K562 (cell line): ENCODE measurements at regions not wholly inside any gene's neighbourhood (a gene's known extent, or its start where the extent isn't known, plus 50 kb on each side); places are given as distances from the start of the nearest gene placed in this dataset.

Experiments used
- ATAC-seq: fragments of 200-7000 bp; cut with Tn5 transposase; 3 replicates; pipeline ENCODE4 v1.9.1; 2020; ENCODE audit warnings: moderate library complexity
- BruUV-seq: library from RNA; stranded (reverse); fragments of 400-500 nt; replicated peaks from 2 replicates; lab custom pipeline; 2021; lab: Mats Ljungman, UMichigan
- CTCF ChIA-PET: fragments of 300-600 bp; formaldehyde crosslinking; extraction: SDS; loops from one replicate; lab custom pipeline; 2021; ENCODE audit warnings: low intra/inter-chr PET ratio; lab: Yijun Ruan, JAX
- POLR2A ChIA-PET: fragments of 300-600, 350-650 bp; sonication (Branson Sonifier 250); formaldehyde crosslinking; extraction: SDS; loops from one replicate; lab custom pipeline; 2021; ENCODE audit warnings: antibody characterized with exemption, inconsistent platforms; lab: Yijun Ruan, JAX
- DNase-seq, 4 experiments: peaks; one replicate each; pipeline versions ENCODE4 v3.0.0 to v3.0.0-alpha.2; 2011 to 2018; ENCODE audit warnings: low spot score in 3 of 4, mixed read lengths in 3 of 4; ENCODE audit errors: extremely low read depth in 1 of 4
- FAIRE-seq: peaks from 2 replicates; lab custom pipeline; 2011; peaks lifted over from hg19 to GRCh38; lab: Jason Lieb, UNC
- H2AFZ ChIP-seq: 2 replicates; pipeline ENCODE4 v1.6.0; 2011; ENCODE audit warnings: low read depth, low read length, control low read depth, inconsistent platforms
- H3K27ac ChIP-seq: fragments of 200-600 bp; 3 replicates; pipeline ENCODE4 v1.8.0; 2011; ENCODE audit warnings: low read depth, mild to moderate bottlenecking, control low read depth, inconsistent platforms, low read length, moderate library complexity, mixed read lengths; ENCODE audit errors: extremely low read depth
- H3K27me3 ChIP-seq, 2 experiments: fragments of 300-600 bp in 1 of 2; 2 replicates in 1 of 2; 3 replicates in 1 of 2; pipeline versions ENCODE4 v1.6.0 to v1.8.0; 2011; ENCODE audit warnings: inconsistent platforms in 2 of 2, low read length in 2 of 2, mild to moderate bottlenecking in 1 of 2, mixed read lengths in 1 of 2, moderate library complexity in 1 of 2; ENCODE audit not compliant: control insufficient read depth in 2 of 2, insufficient read depth in 2 of 2
- H3K36me3 ChIP-seq: fragments of 300-600 bp; 3 replicates; pipeline ENCODE4 v1.8.0; 2011; ENCODE audit warnings: mild to moderate bottlenecking, low read length, inconsistent platforms; ENCODE audit not compliant: control insufficient read depth, insufficient read depth
- H3K4me1 ChIP-seq, 2 experiments: fragments of 200-600 bp in 1 of 2; replicated peaks in 1 of 2; 2 replicates in 1 of 2; 3 replicates in 1 of 2; pipeline versions ENCODE4 v1.5.1 to v1.8.0; 2011; ENCODE audit warnings: inconsistent platforms in 2 of 2, low read length in 2 of 2, mild to moderate bottlenecking in 1 of 2, mixed read lengths in 1 of 2, moderate library complexity in 1 of 2; ENCODE audit not compliant: control insufficient read depth in 2 of 2, insufficient read depth in 2 of 2
- H3K4me2 ChIP-seq: 2 replicates; pipeline ENCODE4 v1.6.1; 2011; ENCODE audit warnings: low read length, control low read depth, inconsistent platforms, mixed read lengths; ENCODE audit not compliant: insufficient read depth
- H3K4me3 ChIP-seq: fragments of 200-600 bp; sonication (generic), shearing (Covaris generic); 2 replicates; pipeline ENCODE4 v1.5.1; 2016; ENCODE audit warnings: control low read depth, inconsistent platforms
- H3K79me2 ChIP-seq: fragments of 200-600 bp; 3 replicates; pipeline ENCODE4 v1.8.0; 2011; ENCODE audit warnings: low read length, inconsistent platforms; ENCODE audit not compliant: control insufficient read depth, insufficient read depth
- H3K9ac ChIP-seq, 2 experiments: 2 replicates each; pipeline versions ENCODE4 v1.6.0 to v1.6.1; 2011; ENCODE audit warnings: low read depth in 2 of 2, low read length in 2 of 2, control low read depth in 1 of 2, inconsistent platforms in 1 of 2, mild to moderate bottlenecking in 1 of 2, mixed read lengths in 1 of 2; ENCODE audit not compliant: insufficient read depth in 1 of 2
- H3K9me1 ChIP-seq: one replicate; pipeline ENCODE4 v1.6.0; 2011; ENCODE audit warnings: inconsistent platforms, mild to moderate bottlenecking, low read length, moderate library complexity; ENCODE audit not compliant: control insufficient read depth, insufficient read depth
- H3K9me3 ChIP-seq: replicated peaks from 2 replicates; pipeline ENCODE4 v1.5.1; 2011; ENCODE audit warnings: low read depth, low read length, inconsistent platforms; ENCODE audit not compliant: control insufficient read depth, insufficient read depth
- H4K20me1 ChIP-seq: replicated peaks from 2 replicates; pipeline ENCODE4 v1.6.1; 2011; ENCODE audit warnings: low read length, inconsistent platforms, mixed read lengths; ENCODE audit not compliant: control insufficient read depth, insufficient read depth
- BRF1 ChIP-seq: IDR thresholded peaks from 3 replicates; pipeline ENCODE4 v1.6.1; 2011; ENCODE audit warnings: borderline replicate concordance, mild to moderate bottlenecking; ENCODE audit not compliant: insufficient read length; ENCODE audit errors: extremely low read depth
- CBX3 ChIP-seq, 2 experiments: IDR thresholded peaks; 1 replicate in 1 of 2; 2 replicates in 1 of 2; pipeline ENCODE4 v1.6.1; 2012; ENCODE audit warnings: inconsistent platforms in 2 of 2, low read length in 2 of 2, borderline replicate concordance in 1 of 2, control low read depth in 1 of 2
- CBX5 ChIP-seq: IDR thresholded peaks from 2 replicates; pipeline ENCODE4 v1.6.1; 2014; ENCODE audit warnings: low read depth, borderline replicate concordance
- CEBPG ChIP-seq, 3 experiments: fragments of 200-800 bp in 1 of 3; sonication (Bioruptor generic) in 1 of 3; sonication (generic) in 1 of 3; formaldehyde crosslinking in 1 of 3; IDR thresholded peaks in 2 of 3; conservative IDR thresholded peaks in 1 of 3; 2 replicates each; pipeline versions ENCODE4 v1.6.1 to v1.8.0; 2016 to 2022; ENCODE audit warnings: missing compliant biosample characterization in 2 of 3, missing genetic modification characterization in 2 of 3, mild to moderate bottlenecking in 1 of 3, missing genetic modification reagents in 1 of 3
- DPF2 ChIP-seq: fragments of 450-650 bp; IDR thresholded peaks from 2 replicates; pipeline ENCODE4 v1.6.1; 2016
- ELF1 ChIP-seq: fragments of 200-800 bp; sonication (Bioruptor generic); IDR thresholded peaks from 2 replicates; pipeline ENCODE4 v1.6.1; 2016; ENCODE audit warnings: missing genetic modification characterization, missing compliant biosample characterization
- ETV1 ChIP-seq: fragments of 450-650 bp; conservative IDR thresholded peaks from 2 replicates; pipeline ENCODE4 v1.6.1; 2016; ENCODE audit warnings: missing genetic modification characterization, control low read depth, low read depth, missing compliant biosample characterization
- FOSL1 ChIP-seq: fragments of 200-800 bp; sonication (Bioruptor generic); conservative IDR thresholded peaks from 2 replicates; pipeline ENCODE4 v1.6.1; 2016; ENCODE audit warnings: missing genetic modification characterization, missing compliant biosample characterization
- GTF2A2 ChIP-seq: IDR thresholded peaks from 2 replicates; pipeline ENCODE4 v1.6.1; 2016; ENCODE audit warnings: mild to moderate bottlenecking, missing genetic modification characterization, missing compliant biosample characterization
- MAZ ChIP-seq, 2 experiments: fragments of 450-650 bp in 1 of 2; sonication (generic) in 1 of 2; formaldehyde crosslinking; IDR thresholded peaks in 1 of 2; conservative IDR thresholded peaks in 1 of 2; 2 replicates each; pipeline versions ENCODE4 v1.4.0 to v1.5.0; 2020; ENCODE audit warnings: mild to moderate bottlenecking in 1 of 2, missing genetic modification reagents in 1 of 2
- MEF2D ChIP-seq: conservative IDR thresholded peaks from 2 replicates; pipeline ENCODE4 v1.6.1; 2016; ENCODE audit warnings: low read depth, missing genetic modification characterization, missing compliant biosample characterization
- POLR3G ChIP-seq: IDR thresholded peaks from 2 replicates; pipeline ENCODE4 v1.6.1; 2011; ENCODE audit not compliant: insufficient read length, insufficient replicate concordance; ENCODE audit errors: extremely low read depth
- RBM34 ChIP-seq: fragments of 200-400 bp; formaldehyde crosslinking; IDR thresholded peaks from 2 replicates; pipeline ENCODE4 v1.6.1; 2018; ENCODE audit warnings: low read length, borderline replicate concordance; ENCODE audit not compliant: insufficient read depth
- SMAD1 ChIP-seq: fragments of 150-350 bp; IDR thresholded peaks from 2 replicates; pipeline ENCODE4 v1.6.1; 2014; ENCODE audit warnings: low read length, low read depth; ENCODE audit not compliant: partially characterized antibody
- SRF ChIP-seq, 2 experiments: fragments of 250-450, 450-650 bp in 1 of 2; sonication (Bioruptor Pico) in 1 of 2; sonication (generic) in 1 of 2; formaldehyde crosslinking; IDR thresholded peaks; 2 replicates each; pipeline versions ENCODE4 v1.5.0 to v1.5.1; 2020 to 2022; ENCODE audit warnings: mild to moderate bottlenecking in 1 of 2, missing genetic modification reagents in 1 of 2
- ZNF436 ChIP-seq: fragments of 250-450, 450-650 bp; sonication (Bioruptor Pico); formaldehyde crosslinking; IDR thresholded peaks from 2 replicates; pipeline ENCODE4 v1.7.0; 2020; ENCODE audit warnings: mild to moderate bottlenecking
- ZNF696 ChIP-seq: fragments of 250-450 bp; sonication (Bioruptor Pico); conservative IDR thresholded peaks from 2 replicates; pipeline ENCODE4 v1.4.0; 2020; ENCODE audit warnings: mild to moderate bottlenecking, moderate library complexity
- WGBS: fragments of 100-300 bp; shearing (Covaris generic); methylation state at CpG from one replicate; pipeline ENCODE4 v1.1.6; 2016; ENCODE audit warnings: low coverage, mixed read lengths; ENCODE audit not compliant: insufficient coverage; ENCODE audit errors: missing lambda C conversion rate; 5-methylcytosine and 5-hydroxymethylcytosine counted together
- in situ Hi-C: fragments of 300-500 bp; cut with MboI; formaldehyde crosslinking; loops from 4 replicates; pipeline ENCODE4 v1.15.0; 2018; ENCODE audit warnings: inconsistent platforms, mixed read lengths
- intact Hi-C: fragments of 100-400 bp; cut with micrococcal nuclease; formaldehyde crosslinking; loops from 2 replicates; pipeline ENCODE4 v1.14.2; 2022
- TF ChIP-seq, protein P1 (sequence below): fragments of 450-650 bp; IDR thresholded peaks from 2 replicates; pipeline ENCODE4 v1.6.1; 2017; ENCODE audit warnings: mild to moderate bottlenecking, moderate library complexity
- TF ChIP-seq, protein P2 (sequence below): fragments of 250-450 bp; sonication (Bioruptor Pico); IDR thresholded peaks from 2 replicates; pipeline ENCODE4 v1.8.0; 2022; ENCODE audit warnings: moderate library complexity, mild to moderate bottlenecking, inconsistent platforms

DNA sequence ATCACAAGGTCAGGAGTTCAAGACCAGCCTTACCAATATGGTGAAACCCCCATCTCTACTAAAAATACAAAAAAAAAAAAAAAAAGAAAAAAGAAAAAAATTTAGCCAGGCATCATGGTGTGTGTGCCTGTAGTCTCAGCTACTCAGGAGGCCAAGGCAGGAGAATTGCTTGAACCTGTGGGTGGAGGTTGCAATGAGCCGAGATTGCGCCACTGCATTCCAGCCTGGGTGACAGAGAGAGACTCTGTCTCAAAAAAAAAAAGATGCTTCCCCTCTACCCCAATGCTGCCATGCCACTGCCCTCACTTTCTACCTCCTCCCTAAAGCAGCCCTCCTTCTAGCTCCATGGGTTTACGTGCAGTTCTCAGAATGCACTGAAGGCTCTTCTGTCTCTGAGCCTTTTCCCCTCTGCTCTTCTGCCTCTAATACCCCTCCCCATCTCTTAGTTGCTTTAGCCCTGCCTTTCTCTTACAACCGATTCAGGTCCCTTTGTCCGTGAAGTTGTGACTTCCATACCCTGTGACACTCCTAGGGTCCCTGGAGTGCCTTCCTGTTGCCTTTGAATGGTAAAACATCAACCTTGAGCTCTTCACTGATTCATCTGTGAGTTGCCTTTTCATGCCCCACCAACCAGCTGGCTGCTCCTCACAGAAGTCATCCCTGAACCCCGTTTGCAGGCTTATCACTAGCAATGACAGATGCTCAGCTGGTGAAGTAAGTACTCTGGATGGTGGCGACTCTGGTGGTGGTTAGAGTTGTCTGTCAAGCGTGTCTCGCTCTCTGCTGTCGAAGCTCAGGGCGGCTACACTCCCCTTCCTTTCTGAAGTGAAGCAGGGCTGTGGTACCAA is 234.9 kb downstream of the RHOU start:
- H3K27ac ChIP-seq = no peak overlapping the region
- H3K9ac ChIP-seq = no peak overlapping the region; a peak in 1 of 4 replicates
- H3K79me2 ChIP-seq = no peaks in the 10 kb centered on the region
- H3K36me3 ChIP-seq = no peaks in the 10 kb centered on the region
- WGBS = 0% methylated on average over 11 of the region's 11 CpGs
- DNase-seq (no peak), FAIRE-seq (no peak), ATAC-seq (no peak)
- no peaks in the 10 kb centered on the region for H3K4me1 ChIP-seq
- peaks cover 33 to 54% of the 10 kb centered on the region in 2 experiments for H3K27me3 ChIP-seq
- no peak overlapping the region for H3K4me2 ChIP-seq
- no TSS peak for BruUV-seq
- H3K9me3 ChIP-seq = no peaks in the 10 kb centered on the region
- ChIA-PET CTCF (no interaction called here), POLR2A (interaction anchor here (0.6 kb wide), 3 partner anchors 26 to 54 kb away, joined by 3 to 5 read pairs (median 3); no protein-coding TSS in a partner anchor)
- no peak overlapping the region for H2AFZ ChIP-seq
- no peak overlapping the region for H3K4me3 ChIP-seq
- in situ Hi-C loops (no loop called here), intact Hi-C loops (no loop called here)
- no peaks in the 10 kb centered on the region for H3K9me1 ChIP-seq
- peaks cover 14% of the 10 kb centered on the region for H4K20me1 ChIP-seq
- TF ChIP-seq, protein P1, sequence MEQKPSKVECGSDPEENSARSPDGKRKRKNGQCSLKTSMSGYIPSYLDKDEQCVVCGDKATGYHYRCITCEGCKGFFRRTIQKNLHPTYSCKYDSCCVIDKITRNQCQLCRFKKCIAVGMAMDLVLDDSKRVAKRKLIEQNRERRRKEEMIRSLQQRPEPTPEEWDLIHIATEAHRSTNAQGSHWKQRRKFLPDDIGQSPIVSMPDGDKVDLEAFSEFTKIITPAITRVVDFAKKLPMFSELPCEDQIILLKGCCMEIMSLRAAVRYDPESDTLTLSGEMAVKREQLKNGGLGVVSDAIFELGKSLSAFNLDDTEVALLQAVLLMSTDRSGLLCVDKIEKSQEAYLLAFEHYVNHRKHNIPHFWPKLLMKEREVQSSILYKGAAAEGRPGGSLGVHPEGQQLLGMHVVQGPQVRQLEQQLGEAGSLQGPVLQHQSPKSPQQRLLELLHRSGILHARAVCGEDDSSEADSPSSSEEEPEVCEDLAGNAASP = no peak
- no peak for TF ChIP-seq ELF1 (tag)
- no peak for TF ChIP-seq DPF2
- TF ChIP-seq CBX5 = no peak
- no peak for TF ChIP-seq ETV1 (tag)
- no peak for TF ChIP-seq ZNF436
- TF ChIP-seq CBX3 (IDR thresholded peaks at IDR 0.05; ENCODE audit: borderline replicate concordance in 1 of 2, low read length in 2 of 2) = no peak
- no peak for TF ChIP-seq GTF2A2
- TF ChIP-seq POLR3G = no peak
- no peak for TF ChIP-seq FOSL1 (tag)
- TF ChIP-seq SRF (CRISPR knock-in tag; IDR thresholded peaks at IDR 0.05) = no peak
- TF ChIP-seq, protein P2, sequence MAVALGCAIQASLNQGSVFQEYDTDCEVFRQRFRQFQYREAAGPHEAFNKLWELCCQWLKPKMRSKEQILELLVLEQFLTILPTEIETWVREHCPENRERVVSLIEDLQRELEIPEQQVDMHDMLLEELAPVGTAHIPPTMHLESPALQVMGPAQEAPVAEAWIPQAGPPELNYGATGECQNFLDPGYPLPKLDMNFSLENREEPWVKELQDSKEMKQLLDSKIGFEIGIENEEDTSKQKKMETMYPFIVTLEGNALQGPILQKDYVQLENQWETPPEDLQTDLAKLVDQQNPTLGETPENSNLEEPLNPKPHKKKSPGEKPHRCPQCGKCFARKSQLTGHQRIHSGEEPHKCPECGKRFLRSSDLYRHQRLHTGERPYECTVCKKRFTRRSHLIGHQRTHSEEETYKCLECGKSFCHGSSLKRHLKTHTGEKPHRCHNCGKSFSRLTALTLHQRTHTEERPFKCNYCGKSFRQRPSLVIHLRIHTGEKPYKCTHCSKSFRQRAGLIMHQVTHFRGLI (CRISPR knock-in tag) = no peak
- TF ChIP-seq CEBPG (CRISPR knock-in tag; IDR thresholded peaks at IDR 0.05) = no peak
- TF ChIP-seq CEBPG (tag; conservative IDR thresholded peaks at IDR 0.05 in 1 of 2, IDR thresholded peaks at IDR 0.05 in 1 of 2) = no peak
- no peak for TF ChIP-seq SMAD1
- TF ChIP-seq MEF2D (tag) = no peak
- TF ChIP-seq RBM34 = no peak
- no peak for TF ChIP-seq ZNF696 (CRISPR knock-in tag)
- no peak for TF ChIP-seq MAZ (CRISPR knock-in tag; conservative IDR thresholded peaks at IDR 0.05 in 1 of 2, IDR thresholded peaks at IDR 0.05 in 1 of 2)
- no peak for TF ChIP-seq BRF1
